HTR-8/SVneo (cell line): ENCODE measurements at regions not wholly inside any gene's neighbourhood (a gene's known extent, or its start where the extent isn't known, plus 50 kb on each side); places are given as distances from the start of the nearest gene placed in this dataset.
"Not testable (repeated sequence)": the region's sequence is repeated elsewhere in the genome, so short reads cannot be mapped to it uniquely, and the experiment has no call there.

Experiments
- DNase-seq: peaks from one replicate; pipeline ENCODE4 v3.0.0; 2011; ENCODE audit warnings: low spot score, mixed read lengths; ENCODE audit not compliant: insufficient read length
- FAIRE-seq: peaks from 2 replicates; lab custom pipeline; 2011; peaks lifted over from hg19 to GRCh38; lab: Jason Lieb, UNC

- DNase-seq, result no peak
- no peak for FAIRE-seq
Measured at GRCh38 chr1:229150518-229150917, 120.4 kb upstream of the RAB4A start.

- not testable (repeated sequence) for DNase-seq, FAIRE-seq
Measured at GRCh38 chr1:229151412-229151811, 119.5 kb upstream of the RAB4A start.

- FAIRE-seq (no peak), DNase-seq (no peak)
Measured at GRCh38 chr1:229152311-229152710, 118.6 kb upstream of the RAB4A start.

GRCh38 chr1:229153955-229154548 lies 116.9 kb upstream of the RAB4A start:
- FAIRE-seq (no peak), DNase-seq (no peak)

- FAIRE-seq (no peak), DNase-seq (no peak)
Measured at GRCh38 chr1:229154811-229155210, 116.1 kb upstream of the RAB4A start.

GRCh38 chr1:229155472-229155871 lies 115.4 kb upstream of the RAB4A start:
- DNase-seq (no peak), FAIRE-seq (no peak)

- no peak for FAIRE-seq
- DNase-seq, result peak; percentile 40
Measured at GRCh38 chr1:229156872-229157271, 114.0 kb upstream of the RAB4A start.

- FAIRE-seq, result no peak
- DNase-seq, result no peak
Measured at GRCh38 chr1:229157480-229157879, 113.4 kb upstream of the RAB4A start.

- FAIRE-seq, result no peak
- no peak for DNase-seq
Measured at GRCh38 chr1:229158341-229158921, 112.5 kb upstream of the RAB4A start.

GRCh38 chr1:229158927-229159326 lies 112.0 kb upstream of the RAB4A start:
- no peak for FAIRE-seq
- DNase-seq, result no peak

- DNase-seq (no peak), FAIRE-seq (no peak)
Measured at GRCh38 chr1:229159668-229160544, 111.0 kb upstream of the RAB4A start.

GRCh38 chr1:229161740-229162139 lies 109.2 kb upstream of the RAB4A start:
- FAIRE-seq, result no peak
- DNase-seq, result no peak

- FAIRE-seq (no peak), DNase-seq (no peak)
Measured at GRCh38 chr1:229162825-229163515, 107.9 kb upstream of the RAB4A start.

- DNase-seq (no peak), FAIRE-seq (no peak)
Measured at GRCh38 chr1:229164348-229164747, 106.6 kb upstream of the RAB4A start.

GRCh38 chr1:229164836-229165735 lies 105.8 kb upstream of the RAB4A start:
- FAIRE-seq (no peak), DNase-seq (no peak)

- no peak for DNase-seq
- no peak for FAIRE-seq
Measured at GRCh38 chr1:229167318-229167717, 103.6 kb upstream of the RAB4A start.

GRCh38 chr1:229169399-229169798 lies 101.5 kb upstream of the RAB4A start:
- no peak for FAIRE-seq
- DNase-seq, result no peak

- FAIRE-seq (no peak), DNase-seq (no peak)
Measured at GRCh38 chr1:229170274-229170673, 100.6 kb upstream of the RAB4A start.

- no peak for DNase-seq
- no peak for FAIRE-seq
Measured at GRCh38 chr1:229170778-229171505, 100.0 kb upstream of the RAB4A start.
